B cell (primary cell): ENCODE measurements at regions not wholly inside any gene's neighbourhood (a gene's known extent, or its start where the extent isn't known, plus 50 kb on each side); places are given as distances from the start of the nearest gene placed in this dataset.

Experiments used
- EZH2 ChIP-seq: IDR thresholded peaks from 2 replicates; pipeline ENCODE4 v1.6.1; 2012; ENCODE audit warnings: borderline replicate concordance, low read depth, mild to moderate bottlenecking, moderate library complexity, low read length; ENCODE audit not compliant: insufficient read depth, poor library complexity, severe bottlenecking
- TF ChIP-seq, protein P1 (sequence below): fragments of 200-600 bp; IDR thresholded peaks from one replicate; pipeline ENCODE4 v1.8.0; 2022; ENCODE audit warnings: antibody characterized with exemption, mild to moderate bottlenecking

DNA sequence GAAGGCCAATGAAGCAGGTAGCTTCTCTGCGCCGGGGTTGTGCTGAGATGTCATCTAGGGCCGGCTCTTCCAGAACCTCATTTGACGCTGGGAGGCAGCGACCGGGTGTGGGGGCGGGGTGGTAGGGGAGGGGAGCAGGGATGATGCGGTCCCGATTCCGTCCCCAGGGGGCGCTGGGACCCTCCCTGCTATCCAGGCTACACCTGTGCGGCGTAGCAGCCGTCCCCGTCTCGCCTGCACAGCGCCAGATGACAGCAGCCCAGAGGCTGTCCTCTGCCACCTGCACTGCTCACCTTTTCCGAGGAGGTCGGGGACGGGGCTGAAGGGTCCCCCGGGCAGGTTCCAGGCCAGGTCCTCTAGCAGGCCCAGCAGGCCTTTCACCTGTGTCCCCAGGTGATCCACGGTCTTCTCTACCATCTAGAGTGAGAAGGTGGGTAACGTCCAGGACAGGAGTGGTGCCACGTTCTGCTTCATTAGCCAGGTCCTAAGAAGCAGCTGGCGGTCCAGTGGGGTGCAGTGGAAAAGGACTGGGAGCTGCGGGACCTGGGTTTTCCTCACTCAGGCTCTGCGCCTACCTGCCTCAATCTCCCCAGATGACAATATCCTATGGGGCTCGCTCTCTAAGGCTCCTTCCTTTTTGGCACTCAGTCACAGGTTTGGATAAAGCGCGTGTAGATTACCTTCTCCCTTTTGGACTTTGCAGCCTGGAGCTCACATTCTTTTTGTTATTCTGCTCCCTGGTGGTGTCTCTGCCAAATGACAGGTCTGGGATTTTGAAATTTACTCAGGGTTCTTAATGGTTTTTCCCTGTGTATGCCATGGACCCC is 56.0 kb upstream of the RAB6C start:
- TF ChIP-seq, protein P1, sequence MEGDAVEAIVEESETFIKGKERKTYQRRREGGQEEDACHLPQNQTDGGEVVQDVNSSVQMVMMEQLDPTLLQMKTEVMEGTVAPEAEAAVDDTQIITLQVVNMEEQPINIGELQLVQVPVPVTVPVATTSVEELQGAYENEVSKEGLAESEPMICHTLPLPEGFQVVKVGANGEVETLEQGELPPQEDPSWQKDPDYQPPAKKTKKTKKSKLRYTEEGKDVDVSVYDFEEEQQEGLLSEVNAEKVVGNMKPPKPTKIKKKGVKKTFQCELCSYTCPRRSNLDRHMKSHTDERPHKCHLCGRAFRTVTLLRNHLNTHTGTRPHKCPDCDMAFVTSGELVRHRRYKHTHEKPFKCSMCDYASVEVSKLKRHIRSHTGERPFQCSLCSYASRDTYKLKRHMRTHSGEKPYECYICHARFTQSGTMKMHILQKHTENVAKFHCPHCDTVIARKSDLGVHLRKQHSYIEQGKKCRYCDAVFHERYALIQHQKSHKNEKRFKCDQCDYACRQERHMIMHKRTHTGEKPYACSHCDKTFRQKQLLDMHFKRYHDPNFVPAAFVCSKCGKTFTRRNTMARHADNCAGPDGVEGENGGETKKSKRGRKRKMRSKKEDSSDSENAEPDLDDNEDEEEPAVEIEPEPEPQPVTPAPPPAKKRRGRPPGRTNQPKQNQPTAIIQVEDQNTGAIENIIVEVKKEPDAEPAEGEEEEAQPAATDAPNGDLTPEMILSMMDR, result peak; percentile 18
- TF ChIP-seq EZH2, result no peak
